ENCODE measurements at regions not wholly inside any gene's neighbourhood (a gene's known extent, or its start where the extent isn't known, plus 50 kb on each side); places are given as distances from the start of the nearest gene placed in this dataset.

GRCh38 chr10:60513281-60513680 lies 123.6 kb upstream of the ANK3 start:
- H3K36me3 ChIP-seq (ENCODE audit: control insufficient read depth in 1 of 2, insufficient read depth in 2 of 2, low read length in 1 of 2), result no peaks in the 10 kb centered on the region
- H3K4me1 ChIP-seq (ENCODE audit: control insufficient read depth in 1 of 2, insufficient read depth in 2 of 2, low read length in 2 of 2), result peaks cover 0 to 3% of the 10 kb centered on the region in 2 donors
- no peaks in the 10 kb centered on the region for H3K9me3 ChIP-seq (ENCODE audit: control insufficient read depth, low read length)
- ATAC-seq (ENCODE audit: low FRiP score) (no peak), DNase-seq (no peak)
- no peak overlapping the region for H3K4me3 ChIP-seq (ENCODE audit: low read length in 2 of 2)
- H3K27me3 ChIP-seq (ENCODE audit: control insufficient read depth in 1 of 2, insufficient read depth in 2 of 2, low read length in 1 of 2), result no peaks in the 10 kb centered on the region
- intact Hi-C loops (cut with DNase I), result no loop called here
- H3K27ac ChIP-seq (ENCODE audit: low read depth in 1 of 2, low read length in 2 of 2), result no peak overlapping the region

GRCh38 chr10:60511477-60512229 lies 122.0 kb upstream of the ANK3 start:
- Histone ChIP-seq H3K9me3 (ENCODE audit: control insufficient read depth, low read length) (no peaks in the 10 kb centered on the region), H3K27ac (ENCODE audit: low read depth in 1 of 2, low read length in 2 of 2) (no peak overlapping the region), H3K27me3 (ENCODE audit: control insufficient read depth in 1 of 2, insufficient read depth in 2 of 2, low read length in 1 of 2) (no peaks in the 10 kb centered on the region), H3K4me3 (ENCODE audit: low read length in 2 of 2) (no peak overlapping the region), H3K4me1 (ENCODE audit: control insufficient read depth in 1 of 2, insufficient read depth in 2 of 2, low read length in 2 of 2) (peaks cover 0 to 3% of the 10 kb centered on the region in 2 donors), H3K36me3 (ENCODE audit: control insufficient read depth in 1 of 2, insufficient read depth in 2 of 2, low read length in 1 of 2) (no peaks in the 10 kb centered on the region)
- intact Hi-C loops (cut with DNase I), result no loop called here
- WGBS, 2 donors, result 89 to 90% methylated on average over 2 of the region's 2 CpGs
- DNase-seq (no peak), ATAC-seq (ENCODE audit: low FRiP score) (no peak)

- Histone ChIP-seq H3K27ac (ENCODE audit: low read depth in 1 of 2, low read length in 2 of 2) (no peak overlapping the region), H3K4me1 (ENCODE audit: control insufficient read depth in 1 of 2, insufficient read depth in 2 of 2, low read length in 2 of 2) (peaks cover 0 to 3% of the 10 kb centered on the region in 2 donors), H3K9me3 (ENCODE audit: control insufficient read depth, low read length) (no peaks in the 10 kb centered on the region), H3K27me3 (ENCODE audit: control insufficient read depth in 1 of 2, insufficient read depth in 2 of 2, low read length in 1 of 2) (no peaks in the 10 kb centered on the region), H3K36me3 (ENCODE audit: control insufficient read depth in 1 of 2, insufficient read depth in 2 of 2, low read length in 1 of 2) (no peaks in the 10 kb centered on the region), H3K4me3 (ENCODE audit: low read length in 2 of 2) (no peak overlapping the region)
- DNase-seq (no peak), ATAC-seq (ENCODE audit: low FRiP score) (no peak)
- WGBS, 2 donors, result 21 to 26% methylated on average over 2 of the region's 2 CpGs
- intact Hi-C loops (cut with DNase I), result no loop called here
These were observed 119.2 kb upstream of the ANK3 start for GRCh38 chr10:60508831-60509230.

DNA sequence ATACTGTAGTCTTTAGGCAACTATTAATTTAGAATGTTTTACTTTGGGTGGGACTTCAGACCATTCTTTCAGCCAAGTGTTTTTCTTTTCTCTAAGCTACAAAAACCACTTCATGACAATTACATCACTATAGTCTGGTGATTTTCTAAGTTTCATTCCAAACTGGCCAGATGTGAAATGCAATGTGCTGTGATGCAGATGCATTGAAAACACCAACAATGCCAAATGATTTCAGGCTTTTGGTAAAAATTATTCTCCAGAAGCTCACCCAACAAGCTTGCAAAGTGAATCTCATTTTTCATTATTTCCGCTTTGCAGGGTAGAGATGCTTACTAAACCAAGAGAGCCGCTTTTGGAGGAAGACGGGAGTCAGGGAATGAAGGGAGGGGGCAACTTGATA lies 118.4 kb upstream of the ANK3 start:
- intact Hi-C loops (cut with DNase I), result no loop called here
- Histone ChIP-seq H3K4me1 (ENCODE audit: control insufficient read depth in 1 of 2, insufficient read depth in 2 of 2, low read length in 2 of 2) (peaks cover 0 to 3% of the 10 kb centered on the region in 2 donors), H3K36me3 (ENCODE audit: control insufficient read depth in 1 of 2, insufficient read depth in 2 of 2, low read length in 1 of 2) (no peaks in the 10 kb centered on the region), H3K4me3 (ENCODE audit: low read length in 2 of 2) (no peak overlapping the region), H3K27ac (ENCODE audit: low read depth in 1 of 2, low read length in 2 of 2) (no peak overlapping the region), H3K9me3 (ENCODE audit: control insufficient read depth, low read length) (no peaks in the 10 kb centered on the region), H3K27me3 (ENCODE audit: control insufficient read depth in 1 of 2, insufficient read depth in 2 of 2, low read length in 1 of 2) (no peaks in the 10 kb centered on the region)
- no peak for DNase-seq
- 92 to 95% methylated on average over 3 of the region's 3 CpGs for WGBS, 2 donors
- no peak for ATAC-seq (ENCODE audit: low FRiP score)

GRCh38 chr10:60502621-60503020 lies 112.9 kb upstream of the ANK3 start:
- Histone ChIP-seq H3K9me3 (ENCODE audit: control insufficient read depth, low read length) (no peaks in the 10 kb centered on the region), H3K36me3 (ENCODE audit: control insufficient read depth in 1 of 2, insufficient read depth in 2 of 2, low read length in 1 of 2) (no peaks in the 10 kb centered on the region), H3K4me3 (ENCODE audit: low read length in 2 of 2) (no peak overlapping the region), H3K27ac (ENCODE audit: low read depth in 1 of 2, low read length in 2 of 2) (no peak overlapping the region), H3K27me3 (ENCODE audit: control insufficient read depth in 1 of 2, insufficient read depth in 2 of 2, low read length in 1 of 2) (no peaks in the 10 kb centered on the region), H3K4me1 (ENCODE audit: control insufficient read depth in 1 of 2, insufficient read depth in 2 of 2, low read length in 2 of 2) (no peaks in the 10 kb centered on the region)
- ATAC-seq (ENCODE audit: low FRiP score) (no peak), DNase-seq (no peak)
- WGBS, 2 donors, result 95 to 98% methylated on average over 4 of the region's 4 CpGs
- intact Hi-C loops (cut with DNase I), result no loop called here

- no peak overlapping the region for H3K27ac ChIP-seq (ENCODE audit: low read depth in 1 of 2, low read length in 2 of 2)
- ATAC-seq (ENCODE audit: low FRiP score), result no peak
- H3K27me3 ChIP-seq (ENCODE audit: control insufficient read depth in 1 of 2, insufficient read depth in 2 of 2, low read length in 1 of 2), result no peaks in the 10 kb centered on the region
- intact Hi-C loops (cut with DNase I), result no loop called here
- WGBS, 2 donors, result 95 to 96% methylated on average over 3 of the region's 3 CpGs
- no peak for DNase-seq
- no peak overlapping the region for H3K4me3 ChIP-seq (ENCODE audit: low read length in 2 of 2)
- H3K9me3 ChIP-seq (ENCODE audit: control insufficient read depth, low read length), result no peaks in the 10 kb centered on the region
- no peaks in the 10 kb centered on the region for H3K4me1 ChIP-seq (ENCODE audit: control insufficient read depth in 1 of 2, insufficient read depth in 2 of 2, low read length in 2 of 2)
- no peaks in the 10 kb centered on the region for H3K36me3 ChIP-seq (ENCODE audit: control insufficient read depth in 1 of 2, insufficient read depth in 2 of 2, low read length in 1 of 2)
These were observed 109.3 kb upstream of the ANK3 start for GRCh38 chr10:60498985-60499384.

DNA sequence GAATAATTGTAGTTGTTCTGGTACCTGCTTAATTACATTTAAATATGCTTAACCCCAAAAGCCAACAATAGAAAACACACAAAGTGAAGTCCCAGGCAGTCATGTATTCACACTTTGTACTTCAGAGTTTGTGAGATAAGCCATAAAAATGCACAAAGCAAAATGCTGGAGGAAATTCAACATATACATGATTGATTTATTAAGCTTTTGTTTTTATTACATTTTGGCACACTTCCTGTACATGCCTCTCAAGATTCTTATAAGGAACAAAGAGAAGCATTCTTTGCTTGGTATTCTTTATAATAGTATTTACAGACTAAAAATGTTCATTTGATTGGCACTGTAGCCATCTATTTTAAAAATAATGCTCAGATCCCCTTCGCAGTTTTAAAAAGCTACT lies 107.7 kb upstream of the ANK3 start:
- ATAC-seq (ENCODE audit: low FRiP score) (no peak), DNase-seq (no peak)
- no peaks in the 10 kb centered on the region for H3K36me3 ChIP-seq (ENCODE audit: control insufficient read depth in 1 of 2, insufficient read depth in 2 of 2, low read length in 1 of 2)
- H3K27ac ChIP-seq (ENCODE audit: low read depth in 1 of 2, low read length in 2 of 2), result no peak overlapping the region
- 15 to 18% methylated on average over 1 of the region's 1 CpG for WGBS, 2 donors
- H3K4me1 ChIP-seq (ENCODE audit: control insufficient read depth in 1 of 2, insufficient read depth in 2 of 2, low read length in 2 of 2), result no peaks in the 10 kb centered on the region
- H3K9me3 ChIP-seq (ENCODE audit: control insufficient read depth, low read length), result no peaks in the 10 kb centered on the region
- no peak overlapping the region for H3K4me3 ChIP-seq (ENCODE audit: low read length in 2 of 2)
- intact Hi-C loops (cut with DNase I), result no loop called here
- H3K27me3 ChIP-seq (ENCODE audit: control insufficient read depth in 1 of 2, insufficient read depth in 2 of 2, low read length in 1 of 2), result no peaks in the 10 kb centered on the region

DNA sequence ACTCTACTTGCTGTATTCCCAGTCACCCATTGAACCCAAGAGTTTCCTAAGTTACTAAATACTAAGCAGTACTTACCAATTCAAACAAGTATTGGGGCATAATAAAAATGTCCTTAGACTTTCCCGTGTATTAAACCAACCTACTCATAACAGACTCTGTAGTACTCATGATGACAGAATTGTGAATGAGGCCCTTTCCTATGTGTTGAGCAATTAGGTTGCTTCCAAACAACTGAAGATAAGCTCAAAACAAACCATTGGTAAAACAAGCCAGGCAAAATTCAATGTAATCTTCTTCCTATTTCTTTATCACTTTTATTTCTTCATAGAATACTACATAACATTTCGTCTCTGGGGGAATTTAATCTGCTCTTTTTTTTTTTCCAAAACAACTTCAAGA lies 106.5 kb upstream of the ANK3 start:
- no peak overlapping the region for H3K27ac ChIP-seq (ENCODE audit: low read depth in 1 of 2, low read length in 2 of 2)
- ATAC-seq (ENCODE audit: low FRiP score) (no peak), DNase-seq (no peak)
- whole genome bisulfite sequencing, 2 donors, result 60 to 85% methylated on average over 2 of the region's 2 CpGs
- no peaks in the 10 kb centered on the region for H3K36me3 ChIP-seq (ENCODE audit: control insufficient read depth in 1 of 2, insufficient read depth in 2 of 2, low read length in 1 of 2)
- H3K4me3 ChIP-seq (ENCODE audit: low read length in 2 of 2), result no peak overlapping the region
- H3K4me1 ChIP-seq (ENCODE audit: control insufficient read depth in 1 of 2, insufficient read depth in 2 of 2, low read length in 2 of 2), result no peaks in the 10 kb centered on the region
- intact Hi-C loops (cut with DNase I), result no loop called here
- no peaks in the 10 kb centered on the region for H3K27me3 ChIP-seq (ENCODE audit: control insufficient read depth in 1 of 2, insufficient read depth in 2 of 2, low read length in 1 of 2)
- H3K9me3 ChIP-seq (ENCODE audit: control insufficient read depth, low read length), result no peaks in the 10 kb centered on the region

DNA sequence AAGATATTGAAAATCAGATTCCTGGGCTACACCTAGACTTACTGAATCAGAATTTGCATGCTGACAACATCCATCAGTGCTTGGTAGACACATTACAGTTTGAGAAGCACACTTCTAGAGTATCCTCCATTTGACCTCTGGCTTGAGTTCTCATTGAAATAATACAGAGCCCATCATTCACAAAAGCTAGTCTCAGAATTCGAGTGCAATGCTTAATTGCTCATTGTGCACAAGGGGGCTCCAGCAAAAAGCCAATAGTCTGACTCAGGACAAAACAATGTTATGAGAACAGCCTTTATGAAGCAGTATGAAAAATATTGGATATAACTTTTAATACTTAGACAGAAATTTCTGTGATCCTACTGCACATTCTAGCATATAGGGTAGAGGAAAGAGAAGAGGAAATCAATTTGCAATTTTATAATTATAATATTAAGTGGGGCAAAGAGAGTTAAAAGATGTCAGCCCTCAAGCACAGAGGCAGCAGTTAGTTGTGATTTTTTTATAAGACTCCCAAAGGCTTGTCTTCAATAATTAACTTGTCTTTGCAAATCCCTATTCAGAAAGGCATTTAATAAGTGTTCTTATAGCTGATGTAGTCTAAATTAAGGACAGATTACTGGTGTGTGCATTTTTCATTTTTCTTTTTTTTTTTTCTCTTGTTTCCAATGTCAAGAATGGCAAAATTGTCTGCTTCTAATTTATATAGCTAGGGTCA lies 105.8 kb upstream of the ANK3 start:
- H3K27ac ChIP-seq (ENCODE audit: low read depth in 1 of 2, low read length in 2 of 2), result no peak overlapping the region
- no peaks in the 10 kb centered on the region for H3K9me3 ChIP-seq (ENCODE audit: control insufficient read depth, low read length)
- H3K27me3 ChIP-seq (ENCODE audit: control insufficient read depth in 1 of 2, insufficient read depth in 2 of 2, low read length in 1 of 2), result no peaks in the 10 kb centered on the region
- intact Hi-C loops (cut with DNase I), result no loop called here
- no peaks in the 10 kb centered on the region for H3K36me3 ChIP-seq (ENCODE audit: control insufficient read depth in 1 of 2, insufficient read depth in 2 of 2, low read length in 1 of 2)
- DNase-seq (no peak), ATAC-seq (ENCODE audit: low FRiP score) (no peak)
- WGBS, 2 donors, result 28 to 31% methylated on average over 1 of the region's 1 CpG
- no peak overlapping the region for H3K4me3 ChIP-seq (ENCODE audit: low read length in 2 of 2)
- H3K4me1 ChIP-seq (ENCODE audit: control insufficient read depth in 1 of 2, insufficient read depth in 2 of 2, low read length in 2 of 2), result no peaks in the 10 kb centered on the region
